Right atrium auricular region (tissue), 2 donors: ENCODE measurements at regions not wholly inside any gene's neighbourhood (a gene's known extent, or its start where the extent isn't known, plus 50 kb on each side); places are given as distances from the start of the nearest gene placed in this dataset.

Experiments
- DNase-seq: peaks from one replicate; pipeline ENCODE4 v3.0.0-alpha.2; 2019; ENCODE audit warnings: low spot score
- H3K27ac ChIP-seq, 2 donors: fragments of 200-600 bp; sonication (generic); 1 replicate in 1 of 2; 2 replicates in 1 of 2; pipeline ENCODE4 v1.5.1; 2016 to 2019
- H3K27me3 ChIP-seq, 2 donors: fragments of 200-600 bp; sonication (generic); one replicate each; pipeline versions ENCODE4 v1.5.1 to v1.6.0; 2017 to 2019
- H3K36me3 ChIP-seq: fragments of 200-600 bp; sonication (generic); one replicate; pipeline ENCODE4 v1.5.1; 2016
- H3K4me1 ChIP-seq, 2 donors: fragments of 200-600 bp; sonication (generic); one replicate each; pipeline versions ENCODE4 v1.5.1 to v1.6.0; 2017 to 2019
- H3K4me3 ChIP-seq, 2 donors: fragments of 200-600 bp; sonication (generic); 1 replicate in 1 of 2; 2 replicates in 1 of 2; pipeline ENCODE4 v1.5.1; 2017 to 2019; ENCODE audit warnings: mild to moderate bottlenecking in 1 of 2, moderate library complexity in 1 of 2
- H3K9me3 ChIP-seq, 2 donors: fragments of 200-600 bp; sonication (generic); one replicate each; pipeline ENCODE4 v1.5.1; 2019
- TF ChIP-seq, protein P1 (sequence below), 2 donors: fragments of 200-600 bp; sonication (generic); IDR thresholded peaks; one replicate each; pipeline ENCODE4 v1.5.1; 2019; ENCODE audit warnings: antibody characterized with exemption in 2 of 2

DNA sequence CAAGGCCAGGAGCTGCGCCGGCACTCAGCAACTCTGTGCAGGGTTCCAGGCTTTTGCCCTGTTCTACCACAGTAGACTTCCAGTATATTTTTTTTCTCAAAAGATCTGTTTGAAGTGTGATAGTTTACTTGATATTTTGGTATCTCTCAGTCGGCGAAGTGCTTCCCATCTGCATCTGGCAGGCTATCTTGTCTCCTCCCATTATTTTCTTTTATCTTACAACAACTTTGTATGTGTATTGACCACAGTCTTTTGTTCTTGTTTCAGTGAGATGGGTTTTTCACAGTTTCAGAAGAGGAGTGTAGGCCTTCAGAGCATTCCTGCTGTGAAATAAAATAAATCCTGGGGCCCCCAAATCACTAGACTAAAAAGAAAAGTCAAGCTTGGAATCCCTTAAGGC lies 292.9 kb downstream of the PTGER3 start:
- TF ChIP-seq, protein P1, sequence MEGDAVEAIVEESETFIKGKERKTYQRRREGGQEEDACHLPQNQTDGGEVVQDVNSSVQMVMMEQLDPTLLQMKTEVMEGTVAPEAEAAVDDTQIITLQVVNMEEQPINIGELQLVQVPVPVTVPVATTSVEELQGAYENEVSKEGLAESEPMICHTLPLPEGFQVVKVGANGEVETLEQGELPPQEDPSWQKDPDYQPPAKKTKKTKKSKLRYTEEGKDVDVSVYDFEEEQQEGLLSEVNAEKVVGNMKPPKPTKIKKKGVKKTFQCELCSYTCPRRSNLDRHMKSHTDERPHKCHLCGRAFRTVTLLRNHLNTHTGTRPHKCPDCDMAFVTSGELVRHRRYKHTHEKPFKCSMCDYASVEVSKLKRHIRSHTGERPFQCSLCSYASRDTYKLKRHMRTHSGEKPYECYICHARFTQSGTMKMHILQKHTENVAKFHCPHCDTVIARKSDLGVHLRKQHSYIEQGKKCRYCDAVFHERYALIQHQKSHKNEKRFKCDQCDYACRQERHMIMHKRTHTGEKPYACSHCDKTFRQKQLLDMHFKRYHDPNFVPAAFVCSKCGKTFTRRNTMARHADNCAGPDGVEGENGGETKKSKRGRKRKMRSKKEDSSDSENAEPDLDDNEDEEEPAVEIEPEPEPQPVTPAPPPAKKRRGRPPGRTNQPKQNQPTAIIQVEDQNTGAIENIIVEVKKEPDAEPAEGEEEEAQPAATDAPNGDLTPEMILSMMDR (IDR thresholded peaks at IDR 0.05) = no peak
- H3K27ac ChIP-seq = no peak overlapping the region
- H3K4me1 ChIP-seq = no peaks in the 10 kb centered on the region
- no peak for DNase-seq
- no peak overlapping the region for H3K4me3 ChIP-seq
- H3K9me3 ChIP-seq = peaks cover 3 to 7% of the 10 kb centered on the region in 2 donors
- no peaks in the 10 kb centered on the region for H3K36me3 ChIP-seq
- no peaks in the 10 kb centered on the region for H3K27me3 ChIP-seq

DNA sequence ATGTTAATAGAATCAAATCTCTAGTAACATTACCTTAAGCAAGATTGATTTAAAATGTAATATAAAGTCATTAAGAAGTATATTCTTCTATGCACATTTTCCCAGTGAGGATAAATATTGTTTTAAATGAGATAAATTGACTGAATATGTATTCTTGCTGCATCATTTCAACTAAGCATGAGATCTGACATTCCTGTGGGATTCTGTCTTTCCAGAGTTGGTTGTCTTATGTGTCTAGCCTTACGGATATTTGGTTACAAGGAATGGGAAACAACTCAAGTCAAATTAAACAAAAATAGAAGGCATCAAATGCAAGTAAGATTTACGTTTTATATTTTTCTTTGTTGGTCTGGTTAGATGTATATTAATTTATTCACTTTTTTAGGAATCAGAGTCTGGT lies 287.5 kb downstream of the PTGER3 start:
- TF ChIP-seq, protein P1 (IDR thresholded peaks at IDR 0.05) = no peak
- H3K9me3 ChIP-seq = peaks cover 0 to 8% of the 10 kb centered on the region in 2 donors
- H3K27me3 ChIP-seq = no peaks in the 10 kb centered on the region
- H3K4me1 ChIP-seq = no peaks in the 10 kb centered on the region
- H3K27ac ChIP-seq = no peak overlapping the region
- no peak for DNase-seq
- no peak overlapping the region for H3K4me3 ChIP-seq
- H3K36me3 ChIP-seq = no peaks in the 10 kb centered on the region

DNA sequence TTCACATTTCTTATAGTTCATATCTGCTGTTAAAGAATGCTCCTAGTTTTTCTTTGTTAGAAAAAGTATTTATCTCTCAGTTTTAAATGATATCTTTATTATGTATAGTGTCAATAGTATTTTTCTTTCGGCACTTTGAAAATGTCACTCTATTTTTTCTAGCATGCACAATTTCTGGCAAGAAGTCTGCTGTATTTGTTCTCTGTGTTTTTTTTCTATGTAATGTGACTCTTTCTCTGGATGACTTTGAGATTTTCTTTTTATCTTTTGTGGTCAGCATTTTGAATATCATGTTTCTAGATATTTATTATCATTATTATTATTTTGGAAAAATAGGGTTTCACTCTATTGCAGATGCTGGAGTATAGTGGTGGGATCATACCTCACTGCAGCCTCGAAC lies 285.2 kb downstream of the PTGER3 start:
- H3K4me3 ChIP-seq = no peak overlapping the region
- DNase-seq = no peak
- H3K4me1 ChIP-seq = no peaks in the 10 kb centered on the region
- TF ChIP-seq, protein P1 (IDR thresholded peaks at IDR 0.05) = no peak
- H3K27ac ChIP-seq = no peak overlapping the region
- peaks cover 0 to 8% of the 10 kb centered on the region in 2 donors for H3K9me3 ChIP-seq
- no peaks in the 10 kb centered on the region for H3K27me3 ChIP-seq
- H3K36me3 ChIP-seq = no peaks in the 10 kb centered on the region

DNA sequence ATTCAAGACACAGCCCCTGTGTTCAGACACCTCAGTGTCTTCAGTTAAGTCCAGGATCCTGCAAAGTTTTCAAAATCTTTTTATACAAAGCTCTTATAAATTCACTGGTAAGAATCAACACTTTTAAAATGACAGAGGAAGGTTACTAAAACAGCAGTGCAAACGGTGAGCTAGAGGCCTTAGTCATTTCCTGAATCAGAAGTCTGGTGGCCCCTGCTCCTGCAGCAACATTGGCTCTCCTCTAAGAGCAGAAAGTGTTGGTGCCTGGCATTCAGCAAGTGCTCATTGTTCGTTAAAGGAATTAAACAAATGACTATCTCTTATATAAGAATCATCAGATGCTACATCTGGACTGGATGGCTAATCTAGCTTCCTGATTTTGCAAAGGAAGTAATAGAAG lies 282.9 kb downstream of the PTGER3 start:
- no peak overlapping the region for H3K4me3 ChIP-seq
- H3K27me3 ChIP-seq = no peaks in the 10 kb centered on the region
- H3K36me3 ChIP-seq = no peaks in the 10 kb centered on the region
- peaks cover 0 to 8% of the 10 kb centered on the region in 2 donors for H3K9me3 ChIP-seq
- no peak overlapping the region for H3K27ac ChIP-seq
- H3K4me1 ChIP-seq = no peaks in the 10 kb centered on the region
- DNase-seq = no peak
- TF ChIP-seq, protein P1 (IDR thresholded peaks at IDR 0.05) = no peak

DNA sequence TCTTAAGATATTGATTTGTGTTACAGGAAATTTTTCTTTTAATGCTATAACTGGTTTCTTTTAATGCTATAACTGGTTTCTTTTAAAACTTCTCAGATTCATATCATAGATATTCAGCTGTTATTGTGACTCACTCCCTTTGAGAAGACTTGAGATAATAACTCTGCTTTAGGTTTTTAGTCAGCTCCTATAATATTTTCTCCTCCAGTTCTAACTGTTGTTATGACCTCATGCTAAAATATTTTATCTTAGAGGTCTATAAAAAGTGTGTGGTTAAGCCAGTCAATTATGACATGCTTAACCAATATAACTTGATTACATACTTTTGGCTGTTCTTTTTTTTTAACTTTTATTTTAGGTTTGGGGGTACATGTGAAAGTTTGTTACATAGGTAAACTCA lies 280.2 kb downstream of the PTGER3 start:
- Histone ChIP-seq H3K27me3 (no peaks in the 10 kb centered on the region), H3K4me3 (no peak overlapping the region), H3K36me3 (no peaks in the 10 kb centered on the region), H3K9me3 (peaks cover 0 to 18% of the 10 kb centered on the region in 2 donors), H3K4me1 (no peaks in the 10 kb centered on the region), H3K27ac (no peak overlapping the region)
- TF ChIP-seq, protein P1 (IDR thresholded peaks at IDR 0.05) = no peak
- DNase-seq = no peak

DNA sequence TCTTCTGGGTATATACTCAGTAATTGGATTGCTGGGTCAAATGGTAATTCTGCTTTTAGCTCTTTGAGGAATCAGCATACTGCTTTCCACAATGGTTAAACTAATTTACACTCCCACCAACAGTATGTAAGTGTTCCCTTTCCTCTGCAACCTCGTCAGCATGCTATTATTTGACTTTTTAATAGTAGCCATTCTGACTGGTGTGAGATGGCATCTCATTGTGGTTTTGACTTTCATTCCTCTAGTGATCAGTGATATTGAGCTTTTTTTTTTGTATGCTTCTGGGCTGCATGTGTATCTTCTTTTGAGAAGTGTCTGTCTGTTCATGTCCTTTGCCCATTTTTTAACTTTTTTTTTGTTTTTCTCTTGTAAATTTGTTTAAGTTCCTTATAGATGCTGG lies 279.4 kb downstream of the PTGER3 start:
- H3K4me3 ChIP-seq = no peak overlapping the region
- DNase-seq = no peak
- TF ChIP-seq, protein P1 (IDR thresholded peaks at IDR 0.05) = no peak
- no peaks in the 10 kb centered on the region for H3K4me1 ChIP-seq
- peaks cover 0 to 12% of the 10 kb centered on the region in 2 donors for H3K9me3 ChIP-seq
- no peaks in the 10 kb centered on the region for H3K27me3 ChIP-seq
- H3K36me3 ChIP-seq = no peaks in the 10 kb centered on the region
- no peak overlapping the region for H3K27ac ChIP-seq
